Upper lobe of left lung (tissue), 6 donors: ENCODE measurements at regions not wholly inside any gene's neighbourhood (a gene's known extent, or its start where the extent isn't known, plus 50 kb on each side); places are given as distances from the start of the nearest gene placed in this dataset.
"Not testable (repeated sequence)": the region's sequence is repeated elsewhere in the genome, so short reads cannot be mapped to it uniquely, and the experiment has no call there.

Experiments
- ATAC-seq, 2 donors: fragments of 200-7000 bp; cut with Tn5 transposase; one replicate each; pipeline ENCODE4 v1.9.1; 2022; ENCODE audit warnings: mild to moderate bottlenecking in 2 of 2, moderate library complexity in 2 of 2; ENCODE audit not compliant: low FRiP score in 2 of 2
- DNase-seq, 2 donors: peaks; one replicate each; pipeline ENCODE4 v3.0.0-alpha.2; 2019 to 2020
- H3K27ac ChIP-seq, 4 donors: fragments of 200-600 bp; sonication (generic); one replicate each; pipeline ENCODE4 v1.5.1; 2016 to 2019
- H3K27me3 ChIP-seq, 4 donors: fragments of 200-600 bp; sonication (generic); one replicate each; pipeline ENCODE4 v1.5.1; 2017 to 2019
- H3K36me3 ChIP-seq, 4 donors: fragments of 200-600 bp; sonication (generic); one replicate each; pipeline ENCODE4 v1.5.1; 2016 to 2019
- H3K4me1 ChIP-seq, 4 donors: fragments of 200-600 bp; sonication (generic); one replicate each; pipeline ENCODE4 v1.5.1; 2018 to 2019
- H3K4me3 ChIP-seq, 4 donors: fragments of 200-600 bp; sonication (generic); one replicate each; pipeline ENCODE4 v1.5.1; 2017 to 2019; ENCODE audit warnings: mild to moderate bottlenecking in 2 of 4, moderate library complexity in 1 of 4
- H3K9me3 ChIP-seq, 4 donors: fragments of 200-600 bp; sonication (generic); one replicate each; pipeline ENCODE4 v1.5.1; 2018 to 2019
- EP300 ChIP-seq, 4 donors: sonication (generic); formaldehyde crosslinking; IDR thresholded peaks; one replicate each; pipeline ENCODE4 v1.5.1; 2017; ENCODE audit warnings: antibody characterized with exemption in 4 of 4, control low read depth in 2 of 4
- POLR2A ChIP-seq, 4 donors: fragments of 450-650 bp; IDR thresholded peaks; one replicate each; pipeline ENCODE4 v1.5.1; 2016 to 2017; ENCODE audit warnings: antibody characterized with exemption in 4 of 4, mild to moderate bottlenecking in 2 of 4
- POLR2AphosphoS5 ChIP-seq, 2 donors: sonication (generic); formaldehyde crosslinking; IDR thresholded peaks; one replicate each; pipeline ENCODE4 v1.5.1; 2017; ENCODE audit warnings: antibody characterized with exemption in 2 of 2
- WGBS, 2 donors: methylation state at CpG; one replicate each; pipeline ENCODE4 v1.1.5; 2017 to 2018; 5-methylcytosine and 5-hydroxymethylcytosine counted together
- TF ChIP-seq, protein P1 (sequence below), 6 experiments: fragments of 450-650 bp in 4 of 6; fragments of 200-600 bp in 2 of 6; sonication (generic) in 2 of 6; IDR thresholded peaks; one replicate each; pipeline ENCODE4 v1.5.1; 2016 to 2019; ENCODE audit warnings: antibody characterized with exemption in 6 of 6
- donor health status: DM: no; HTN: no; CAD: no; lungs with moderate emphysema.
- donor health status: DM: no; HTN: yes; CAD: no; lungs with severe emphysema.

DNA sequence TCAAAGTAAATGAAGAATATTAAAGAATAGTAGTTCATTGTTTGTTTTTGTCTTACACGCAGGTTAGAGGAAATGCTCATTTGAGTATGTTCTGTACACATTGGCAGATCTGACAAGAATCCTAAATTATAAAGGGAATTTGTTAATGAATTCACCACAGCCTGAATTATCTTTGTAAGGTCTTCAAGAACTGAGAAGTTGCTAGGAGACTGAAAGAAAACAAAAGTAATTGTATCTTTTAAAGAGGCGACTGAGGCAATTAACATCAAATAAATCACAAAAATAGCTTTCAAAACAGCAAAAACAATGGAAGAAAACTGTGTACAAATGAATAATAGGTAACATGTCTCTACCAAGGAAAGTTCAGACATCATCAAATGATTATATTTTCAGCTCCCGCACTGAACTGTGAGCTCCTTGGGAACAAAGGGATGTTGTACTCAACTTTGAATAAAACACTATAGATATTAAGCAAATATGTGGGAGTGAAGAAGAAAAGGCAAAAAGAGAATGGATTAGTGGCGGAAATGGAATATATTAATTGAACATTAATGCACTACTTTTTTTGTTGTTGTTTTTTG lies 51.7 kb upstream of the ATIC start:
- H3K36me3 ChIP-seq, result no peaks in the 10 kb centered on the region
- ATAC-seq (no peak), DNase-seq (no peak)
- no peaks in the 10 kb centered on the region for H3K4me1 ChIP-seq
- no peaks in the 10 kb centered on the region for H3K9me3 ChIP-seq
- no peak overlapping the region for H3K27ac ChIP-seq
- no peaks in the 10 kb centered on the region for H3K27me3 ChIP-seq
- WGBS, 2 donors, result 57 to 63% methylated on average over 4 of the region's 4 CpGs
- H3K4me3 ChIP-seq, result no peak overlapping the region
- TF ChIP-seq POLR2A (IDR thresholded peaks at IDR 0.05), result no peak
- TF ChIP-seq POLR2AphosphoS5 (IDR thresholded peaks at IDR 0.05), result no peak
- TF ChIP-seq, protein P1, sequence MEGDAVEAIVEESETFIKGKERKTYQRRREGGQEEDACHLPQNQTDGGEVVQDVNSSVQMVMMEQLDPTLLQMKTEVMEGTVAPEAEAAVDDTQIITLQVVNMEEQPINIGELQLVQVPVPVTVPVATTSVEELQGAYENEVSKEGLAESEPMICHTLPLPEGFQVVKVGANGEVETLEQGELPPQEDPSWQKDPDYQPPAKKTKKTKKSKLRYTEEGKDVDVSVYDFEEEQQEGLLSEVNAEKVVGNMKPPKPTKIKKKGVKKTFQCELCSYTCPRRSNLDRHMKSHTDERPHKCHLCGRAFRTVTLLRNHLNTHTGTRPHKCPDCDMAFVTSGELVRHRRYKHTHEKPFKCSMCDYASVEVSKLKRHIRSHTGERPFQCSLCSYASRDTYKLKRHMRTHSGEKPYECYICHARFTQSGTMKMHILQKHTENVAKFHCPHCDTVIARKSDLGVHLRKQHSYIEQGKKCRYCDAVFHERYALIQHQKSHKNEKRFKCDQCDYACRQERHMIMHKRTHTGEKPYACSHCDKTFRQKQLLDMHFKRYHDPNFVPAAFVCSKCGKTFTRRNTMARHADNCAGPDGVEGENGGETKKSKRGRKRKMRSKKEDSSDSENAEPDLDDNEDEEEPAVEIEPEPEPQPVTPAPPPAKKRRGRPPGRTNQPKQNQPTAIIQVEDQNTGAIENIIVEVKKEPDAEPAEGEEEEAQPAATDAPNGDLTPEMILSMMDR (IDR thresholded peaks at IDR 0.05), result no peak
- no peak for TF ChIP-seq EP300 (IDR thresholded peaks at IDR 0.05)

- no peak for ATAC-seq
- WGBS, 2 donors, result 86 to 94% methylated on average over 2 of the region's 2 CpGs
- Histone ChIP-seq H3K4me1 (no peaks in the 10 kb centered on the region), H3K27me3 (no peaks in the 10 kb centered on the region), H3K4me3 (no peak overlapping the region), H3K9me3 (no peaks in the 10 kb centered on the region), H3K27ac (no peak overlapping the region), H3K36me3 (no peaks in the 10 kb centered on the region)
- TF ChIP-seq POLR2A (IDR thresholded peaks at IDR 0.05), result no peak
- no peak for DNase-seq
These were observed 62.4 kb upstream of the ATIC start for GRCh38 chr2:215249501-215249900.

DNA sequence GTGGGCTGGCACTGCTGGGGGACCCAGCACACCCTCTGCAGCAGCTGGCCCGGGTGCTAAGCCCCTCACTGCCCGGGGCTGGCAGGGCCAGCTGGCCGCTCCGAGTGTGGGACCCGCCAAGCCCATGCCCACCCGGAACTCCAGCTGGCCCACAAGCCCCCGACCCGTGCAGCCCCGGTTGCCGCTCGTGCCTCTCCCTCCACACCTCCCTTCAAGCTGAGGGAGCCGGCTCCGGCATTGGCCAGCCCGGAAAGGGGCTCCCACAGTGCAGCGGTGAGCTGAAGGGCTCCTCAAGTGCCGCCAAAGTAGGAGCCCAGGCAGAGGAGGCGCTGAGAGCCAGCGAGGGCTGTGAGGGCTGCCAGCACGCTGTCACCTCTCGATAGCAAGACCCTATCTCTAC lies 65.9 kb upstream of the ATIC start:
- H3K4me3 ChIP-seq, H3K9me3 ChIP-seq, ATAC-seq, H3K4me1 ChIP-seq, H3K27me3 ChIP-seq, H3K36me3 ChIP-seq, H3K27ac ChIP-seq: not testable (repeated sequence)
- 85 to 89% methylated on average over 6 to 20 of the region's 20 CpGs for WGBS, 2 donors
- DNase-seq, result peak in 1 of 2 donors; percentile 79

DNA sequence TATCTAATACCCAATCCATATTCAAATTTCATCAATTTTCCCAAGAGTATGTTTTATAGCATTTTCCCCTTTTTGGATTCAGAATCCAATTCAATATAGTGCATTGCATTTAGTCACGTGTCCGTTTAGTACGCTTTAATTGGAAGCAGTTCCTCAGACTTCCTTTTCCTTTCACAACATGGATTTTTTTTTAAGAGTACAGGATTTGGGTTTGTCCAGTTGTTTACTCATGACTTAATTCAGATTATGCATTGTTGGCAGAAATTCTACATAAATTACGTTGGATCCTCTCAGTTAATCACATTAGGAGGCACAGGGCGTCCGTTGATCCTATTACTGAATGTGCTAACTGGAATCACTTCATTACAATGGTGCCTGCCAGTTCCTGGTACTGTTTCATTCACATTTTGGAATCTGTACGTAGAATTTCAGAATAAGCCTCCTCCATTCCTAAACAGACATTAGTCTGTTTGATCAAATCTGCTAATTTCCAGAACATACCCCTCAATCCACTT lies 70.0 kb upstream of the ATIC start:
- H3K4me1 ChIP-seq, result no peaks in the 10 kb centered on the region
- H3K36me3 ChIP-seq, result no peaks in the 10 kb centered on the region
- TF ChIP-seq POLR2AphosphoS5 (IDR thresholded peaks at IDR 0.05), result no peak
- TF ChIP-seq POLR2A (IDR thresholded peaks at IDR 0.05), result no peak
- no peak for TF ChIP-seq EP300 (IDR thresholded peaks at IDR 0.05)
- TF ChIP-seq, protein P1 (IDR thresholded peaks at IDR 0.05), result no peak
- ATAC-seq (no peak), DNase-seq (no peak)
- no peaks in the 10 kb centered on the region for H3K9me3 ChIP-seq
- no peaks in the 10 kb centered on the region for H3K27me3 ChIP-seq
- no peak overlapping the region for H3K27ac ChIP-seq
- WGBS, 2 donors, result 59 to 64% methylated on average over 7 of the region's 7 CpGs
- H3K4me3 ChIP-seq, result no peak overlapping the region

GRCh38 chr2:215238485-215239098 lies 73.3 kb upstream of the ATIC start:
- TF ChIP-seq POLR2AphosphoS5 (IDR thresholded peaks at IDR 0.05) (no peak), POLR2A (IDR thresholded peaks at IDR 0.05) (no peak), EP300 (IDR thresholded peaks at IDR 0.05) (no peak)
- TF ChIP-seq, protein P1 (IDR thresholded peaks at IDR 0.05), result no peak
- ATAC-seq, result no peak
- H3K27ac ChIP-seq, result no peak overlapping the region

DNA sequence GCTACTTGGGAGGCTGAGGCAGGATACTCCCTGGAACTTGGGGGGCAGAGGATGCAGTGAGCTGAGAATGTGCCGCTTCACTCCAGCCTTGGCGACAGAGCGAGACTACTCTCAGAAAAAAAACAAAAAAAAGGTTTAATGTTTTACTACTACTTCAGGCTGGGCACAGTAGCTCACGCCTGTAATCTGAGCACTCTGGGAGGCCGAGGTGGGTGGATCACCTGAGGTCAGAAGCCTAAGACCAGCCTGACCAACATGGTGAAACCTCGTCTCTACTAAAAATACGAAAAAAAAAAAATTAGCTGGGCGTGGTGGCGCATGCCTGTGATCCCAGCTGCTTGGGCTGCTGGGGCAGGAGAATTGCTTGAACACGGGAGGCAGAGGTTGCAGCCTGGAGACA lies 75.7 kb upstream of the ATIC start:
- no peak for TF ChIP-seq EP300 (IDR thresholded peaks at IDR 0.05)
- Histone ChIP-seq H3K9me3 (no peaks in the 10 kb centered on the region), H3K4me3 (no peak overlapping the region), H3K4me1 (no peaks in the 10 kb centered on the region), H3K36me3 (no peaks in the 10 kb centered on the region), H3K27me3 (no peaks in the 10 kb centered on the region), H3K27ac (no peak overlapping the region)
- 79 to 81% methylated on average over 10 of the region's 10 CpGs for WGBS, 2 donors
- no peak for ATAC-seq
- DNase-seq, result no peak

More at GRCh38 chr2:215238485-215239098, 73.3 kb upstream of the ATIC start:
- H3K9me3 ChIP-seq, result no peaks in the 10 kb centered on the region
- 24 to 30% methylated on average over 3 of the region's 3 CpGs for WGBS, 2 donors
- H3K27me3 ChIP-seq, result no peaks in the 10 kb centered on the region
- H3K4me1 ChIP-seq, result no peaks in the 10 kb centered on the region
- no peaks in the 10 kb centered on the region for H3K36me3 ChIP-seq
- DNase-seq, result no peak
- no peak overlapping the region for H3K4me3 ChIP-seq

DNA sequence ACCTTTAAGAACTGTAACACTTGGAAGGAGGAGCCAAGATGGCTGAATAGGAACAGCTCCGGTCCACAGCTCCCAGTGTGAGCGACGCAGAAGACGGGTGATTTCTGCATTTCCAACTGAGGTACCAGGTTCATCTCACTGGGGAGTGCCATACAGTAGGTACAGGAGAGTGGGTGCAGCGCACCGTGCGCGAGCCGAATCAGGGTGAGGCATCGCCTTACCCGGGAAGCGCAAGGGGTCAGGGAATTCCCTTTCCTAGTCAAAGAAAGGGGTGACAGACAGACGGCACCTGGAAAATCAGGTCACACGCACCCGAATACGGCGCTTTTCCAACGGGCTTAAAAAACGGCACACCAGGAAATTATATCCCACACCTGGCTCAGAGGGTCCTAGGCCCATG lies 81.8 kb upstream of the ABCA12 start:
- not testable (repeated sequence) for H3K4me1 ChIP-seq, H3K27me3 ChIP-seq, H3K27ac ChIP-seq, H3K9me3 ChIP-seq, H3K36me3 ChIP-seq, H3K4me3 ChIP-seq, ATAC-seq
- 90 to 94% methylated on average over 19 of the region's 19 CpGs for WGBS, 2 donors
- peak in 1 of 2 donors; percentile 30 for DNase-seq
